ENCODE measurements at regions not wholly inside any gene's neighbourhood (a gene's known extent, or its start where the extent isn't known, plus 50 kb on each side); places are given as distances from the start of the nearest gene placed in this dataset.

DNA sequence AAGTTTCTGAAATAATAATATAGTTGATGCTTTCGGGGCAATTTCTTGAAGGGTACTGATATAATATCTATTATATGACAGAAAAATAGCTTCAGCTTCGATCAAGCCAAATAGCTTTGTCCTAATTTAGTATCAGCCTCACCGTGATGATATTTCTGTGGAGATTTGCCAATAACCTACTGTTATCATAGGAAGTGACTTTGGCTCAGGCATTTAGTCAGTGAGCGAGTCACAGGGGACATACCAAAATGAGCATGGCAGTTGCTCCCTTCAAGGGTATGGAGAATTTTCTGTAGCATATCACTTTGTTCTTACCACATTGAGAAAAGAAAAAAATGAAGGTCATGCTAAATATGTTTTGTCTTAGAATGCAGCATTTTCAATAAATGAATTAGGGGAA lies 767.6 kb upstream of the SLITRK1 start:
- intact Hi-C loops (cut with micrococcal nuclease) = no loop called here

More for the DNA sequence above, 767.6 kb upstream of the SLITRK1 start:
- TF ChIP-seq, protein P1, sequence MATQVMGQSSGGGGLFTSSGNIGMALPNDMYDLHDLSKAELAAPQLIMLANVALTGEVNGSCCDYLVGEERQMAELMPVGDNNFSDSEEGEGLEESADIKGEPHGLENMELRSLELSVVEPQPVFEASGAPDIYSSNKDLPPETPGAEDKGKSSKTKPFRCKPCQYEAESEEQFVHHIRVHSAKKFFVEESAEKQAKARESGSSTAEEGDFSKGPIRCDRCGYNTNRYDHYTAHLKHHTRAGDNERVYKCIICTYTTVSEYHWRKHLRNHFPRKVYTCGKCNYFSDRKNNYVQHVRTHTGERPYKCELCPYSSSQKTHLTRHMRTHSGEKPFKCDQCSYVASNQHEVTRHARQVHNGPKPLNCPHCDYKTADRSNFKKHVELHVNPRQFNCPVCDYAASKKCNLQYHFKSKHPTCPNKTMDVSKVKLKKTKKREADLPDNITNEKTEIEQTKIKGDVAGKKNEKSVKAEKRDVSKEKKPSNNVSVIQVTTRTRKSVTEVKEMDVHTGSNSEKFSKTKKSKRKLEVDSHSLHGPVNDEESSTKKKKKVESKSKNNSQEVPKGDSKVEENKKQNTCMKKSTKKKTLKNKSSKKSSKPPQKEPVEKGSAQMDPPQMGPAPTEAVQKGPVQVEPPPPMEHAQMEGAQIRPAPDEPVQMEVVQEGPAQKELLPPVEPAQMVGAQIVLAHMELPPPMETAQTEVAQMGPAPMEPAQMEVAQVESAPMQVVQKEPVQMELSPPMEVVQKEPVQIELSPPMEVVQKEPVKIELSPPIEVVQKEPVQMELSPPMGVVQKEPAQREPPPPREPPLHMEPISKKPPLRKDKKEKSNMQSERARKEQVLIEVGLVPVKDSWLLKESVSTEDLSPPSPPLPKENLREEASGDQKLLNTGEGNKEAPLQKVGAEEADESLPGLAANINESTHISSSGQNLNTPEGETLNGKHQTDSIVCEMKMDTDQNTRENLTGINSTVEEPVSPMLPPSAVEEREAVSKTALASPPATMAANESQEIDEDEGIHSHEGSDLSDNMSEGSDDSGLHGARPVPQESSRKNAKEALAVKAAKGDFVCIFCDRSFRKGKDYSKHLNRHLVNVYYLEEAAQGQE (IDR thresholded peaks at IDR 0.05; ENCODE audit: low read depth) = no peak
- TF ChIP-seq POLR2A (IDR thresholded peaks at IDR 0.05; ENCODE audit: borderline replicate concordance, extremely low read depth, insufficient read depth, insufficient read length) (no peak), RAD21 (IDR thresholded peaks at IDR 0.05; ENCODE audit: low read depth) (no peak), CEBPB (IDR thresholded peaks at IDR 0.05; ENCODE audit: low read depth) (no peak), EGR1 (IDR thresholded peaks at IDR 0.05; ENCODE audit: low read depth) (no peak), YY1 (IDR thresholded peaks at IDR 0.05; ENCODE audit: extremely low read depth, insufficient replicate concordance, low read depth, low read length) (no peak), ZNF274 (IDR thresholded peaks at IDR 0.05; ENCODE audit: low read depth, low read length) (no peak), ZFX (IDR thresholded peaks at IDR 0.05) (no peak), ELF1 (IDR thresholded peaks at IDR 0.05; ENCODE audit: borderline replicate concordance, low read depth) (no peak), EZH2 (IDR thresholded peaks at IDR 0.05) (no peak), CBX3 (IDR thresholded peaks at IDR 0.05; ENCODE audit: low read depth) (no peak), JUND (IDR thresholded peaks at IDR 0.05) (no peak), EZH2phosphoT487 (IDR thresholded peaks at IDR 0.05; ENCODE audit: borderline replicate concordance) (no peak), TCF7L2 (IDR thresholded peaks at IDR 0.05; ENCODE audit: borderline replicate concordance, extremely low read depth, insufficient read depth, insufficient read length) (no peak), POLR2AphosphoS5 (IDR thresholded peaks at IDR 0.05; ENCODE audit: low read depth, low read length) (no peak), SRF (IDR thresholded peaks at IDR 0.05; ENCODE audit: low read depth) (no peak), FOSL1 (IDR thresholded peaks at IDR 0.05; ENCODE audit: low read depth) (no peak)
- TF ChIP-seq, protein P2, sequence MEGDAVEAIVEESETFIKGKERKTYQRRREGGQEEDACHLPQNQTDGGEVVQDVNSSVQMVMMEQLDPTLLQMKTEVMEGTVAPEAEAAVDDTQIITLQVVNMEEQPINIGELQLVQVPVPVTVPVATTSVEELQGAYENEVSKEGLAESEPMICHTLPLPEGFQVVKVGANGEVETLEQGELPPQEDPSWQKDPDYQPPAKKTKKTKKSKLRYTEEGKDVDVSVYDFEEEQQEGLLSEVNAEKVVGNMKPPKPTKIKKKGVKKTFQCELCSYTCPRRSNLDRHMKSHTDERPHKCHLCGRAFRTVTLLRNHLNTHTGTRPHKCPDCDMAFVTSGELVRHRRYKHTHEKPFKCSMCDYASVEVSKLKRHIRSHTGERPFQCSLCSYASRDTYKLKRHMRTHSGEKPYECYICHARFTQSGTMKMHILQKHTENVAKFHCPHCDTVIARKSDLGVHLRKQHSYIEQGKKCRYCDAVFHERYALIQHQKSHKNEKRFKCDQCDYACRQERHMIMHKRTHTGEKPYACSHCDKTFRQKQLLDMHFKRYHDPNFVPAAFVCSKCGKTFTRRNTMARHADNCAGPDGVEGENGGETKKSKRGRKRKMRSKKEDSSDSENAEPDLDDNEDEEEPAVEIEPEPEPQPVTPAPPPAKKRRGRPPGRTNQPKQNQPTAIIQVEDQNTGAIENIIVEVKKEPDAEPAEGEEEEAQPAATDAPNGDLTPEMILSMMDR (IDR thresholded peaks at IDR 0.05 in 2 of 3, conservative IDR thresholded peaks at IDR 0.05 in 1 of 3; ENCODE audit: borderline replicate concordance in 1 of 3, insufficient read depth in 1 of 3, low read depth in 2 of 3, low read length in 2 of 3) = no peak
- TF ChIP-seq, protein P3, sequence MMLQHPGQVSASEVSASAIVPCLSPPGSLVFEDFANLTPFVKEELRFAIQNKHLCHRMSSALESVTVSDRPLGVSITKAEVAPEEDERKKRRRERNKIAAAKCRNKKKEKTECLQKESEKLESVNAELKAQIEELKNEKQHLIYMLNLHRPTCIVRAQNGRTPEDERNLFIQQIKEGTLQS (IDR thresholded peaks at IDR 0.05) = no peak
- TF ChIP-seq, protein P4, sequence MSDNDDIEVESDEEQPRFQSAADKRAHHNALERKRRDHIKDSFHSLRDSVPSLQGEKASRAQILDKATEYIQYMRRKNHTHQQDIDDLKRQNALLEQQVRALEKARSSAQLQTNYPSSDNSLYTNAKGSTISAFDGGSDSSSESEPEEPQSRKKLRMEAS (IDR thresholded peaks at IDR 0.05) = no peak
- Histone ChIP-seq H3K4me2 (ENCODE audit: low read length) (no peak overlapping the region), H3K9me3 (ENCODE audit: control insufficient read depth in 1 of 2, insufficient read depth in 1 of 2, low read depth in 1 of 2, low read length in 2 of 2) (peaks cover 0 to 3% of the 10 kb centered on the region in 2 experiments; a peak in 1 of 4 replicates), H3K9me2 (ENCODE audit: insufficient read depth) (no peaks in the 10 kb centered on the region), H3K79me2 (ENCODE audit: insufficient read depth, low read length) (no peaks in the 10 kb centered on the region), H3K4me3 (replicated peaks in 1 of 2; ENCODE audit: low read depth in 1 of 2, low read length in 2 of 2) (no peak overlapping the region), H3K27me3 (ENCODE audit: insufficient read depth, low read length) (no peaks in the 10 kb centered on the region), H3K27ac (ENCODE audit: low read depth, low read length) (no peak overlapping the region), H3K36me3 (ENCODE audit: control insufficient read depth in 1 of 2, insufficient read depth in 2 of 2, low read length in 2 of 2) (no peaks in the 10 kb centered on the region), H4K20me1 (ENCODE audit: insufficient read depth) (no peaks in the 10 kb centered on the region), H3K4me1 (ENCODE audit: control insufficient read depth in 1 of 2, insufficient read depth in 2 of 2, low read length in 2 of 2) (peaks cover 0 to 6% of the 10 kb centered on the region in 2 experiments; a peak in 1 of 4 replicates), H2AFZ (ENCODE audit: low read depth, low read length, poor library complexity, severe bottlenecking) (peak overlapping the region; percentile 48), H3K9ac (ENCODE audit: low read length) (no peak overlapping the region)
- no peak for DNase-seq (ENCODE audit: low read depth, low spot score)
- ChIA-PET RAD21 (ENCODE audit: low non-redundant PET in 1 of 2, low total read pairs in 2 of 2, uncharacterized antibody in 2 of 2, unreplicated experiment in 2 of 2) (no interaction called here), CTCF (no interaction called here), POLR2A (no interaction called here)
- no peak for ATAC-seq
- BruUV-seq (replicated peaks) = no TSS peak

All from HCT116 (cell line).